OCI-LY1 (cell line): ENCODE measurements at regions not wholly inside any gene's neighbourhood (a gene's known extent, or its start where the extent isn't known, plus 50 kb on each side); places are given as distances from the start of the nearest gene placed in this dataset.

Experiments used
- EZH2 ChIP-seq: fragments of 200-600 bp; sonication (generic), shearing (Covaris generic); IDR thresholded peaks from 2 replicates; pipeline ENCODE4 v1.8.0; 2017; ENCODE audit warnings: borderline replicate concordance, mixed run types, mild to moderate bottlenecking, antibody characterized with exemption, low read length, moderate library complexity, mixed read lengths
- TF ChIP-seq, protein P1 (sequence below): fragments of 200-600 bp; sonication (generic), shearing (Covaris generic); IDR thresholded peaks from 2 replicates; pipeline ENCODE4 v1.5.1; 2017; ENCODE audit warnings: mild to moderate bottlenecking, antibody characterized with exemption, low read length, moderate library complexity, mixed read lengths

GRCh38 chr10:85152496-85152895 lies 824.1 kb downstream of the CCSER2 start:
- TF ChIP-seq, protein P1, sequence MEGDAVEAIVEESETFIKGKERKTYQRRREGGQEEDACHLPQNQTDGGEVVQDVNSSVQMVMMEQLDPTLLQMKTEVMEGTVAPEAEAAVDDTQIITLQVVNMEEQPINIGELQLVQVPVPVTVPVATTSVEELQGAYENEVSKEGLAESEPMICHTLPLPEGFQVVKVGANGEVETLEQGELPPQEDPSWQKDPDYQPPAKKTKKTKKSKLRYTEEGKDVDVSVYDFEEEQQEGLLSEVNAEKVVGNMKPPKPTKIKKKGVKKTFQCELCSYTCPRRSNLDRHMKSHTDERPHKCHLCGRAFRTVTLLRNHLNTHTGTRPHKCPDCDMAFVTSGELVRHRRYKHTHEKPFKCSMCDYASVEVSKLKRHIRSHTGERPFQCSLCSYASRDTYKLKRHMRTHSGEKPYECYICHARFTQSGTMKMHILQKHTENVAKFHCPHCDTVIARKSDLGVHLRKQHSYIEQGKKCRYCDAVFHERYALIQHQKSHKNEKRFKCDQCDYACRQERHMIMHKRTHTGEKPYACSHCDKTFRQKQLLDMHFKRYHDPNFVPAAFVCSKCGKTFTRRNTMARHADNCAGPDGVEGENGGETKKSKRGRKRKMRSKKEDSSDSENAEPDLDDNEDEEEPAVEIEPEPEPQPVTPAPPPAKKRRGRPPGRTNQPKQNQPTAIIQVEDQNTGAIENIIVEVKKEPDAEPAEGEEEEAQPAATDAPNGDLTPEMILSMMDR, result no peak
- TF ChIP-seq EZH2, result no peak
